SU-DHL-6 (cell line): ENCODE measurements at regions not wholly inside any gene's neighbourhood (a gene's known extent, or its start where the extent isn't known, plus 50 kb on each side); places are given as distances from the start of the nearest gene placed in this dataset.
"Not testable (repeated sequence)": the region's sequence is repeated elsewhere in the genome, so short reads cannot be mapped to it uniquely, and the experiment has no call there.

ENCODE experiments used
- EZH2phosphoT487 ChIP-seq: fragments of 200-600 bp; sonication (generic), shearing (Covaris generic); conservative IDR thresholded peaks from 2 replicates; pipeline ENCODE4 v1.6.1; 2018; ENCODE audit warnings: mild to moderate bottlenecking, antibody characterized with exemption, low read length, moderate library complexity, mixed read lengths
- TF ChIP-seq, protein P1 (sequence below): fragments of 200-600 bp; sonication (generic); IDR thresholded peaks from one replicate; pipeline ENCODE4 v1.5.1; 2017; ENCODE audit warnings: antibody characterized with exemption, mild to moderate bottlenecking, low read length, moderate library complexity; ENCODE audit not compliant: insufficient read depth, poor library complexity, severe bottlenecking

- TF ChIP-seq, protein P1, sequence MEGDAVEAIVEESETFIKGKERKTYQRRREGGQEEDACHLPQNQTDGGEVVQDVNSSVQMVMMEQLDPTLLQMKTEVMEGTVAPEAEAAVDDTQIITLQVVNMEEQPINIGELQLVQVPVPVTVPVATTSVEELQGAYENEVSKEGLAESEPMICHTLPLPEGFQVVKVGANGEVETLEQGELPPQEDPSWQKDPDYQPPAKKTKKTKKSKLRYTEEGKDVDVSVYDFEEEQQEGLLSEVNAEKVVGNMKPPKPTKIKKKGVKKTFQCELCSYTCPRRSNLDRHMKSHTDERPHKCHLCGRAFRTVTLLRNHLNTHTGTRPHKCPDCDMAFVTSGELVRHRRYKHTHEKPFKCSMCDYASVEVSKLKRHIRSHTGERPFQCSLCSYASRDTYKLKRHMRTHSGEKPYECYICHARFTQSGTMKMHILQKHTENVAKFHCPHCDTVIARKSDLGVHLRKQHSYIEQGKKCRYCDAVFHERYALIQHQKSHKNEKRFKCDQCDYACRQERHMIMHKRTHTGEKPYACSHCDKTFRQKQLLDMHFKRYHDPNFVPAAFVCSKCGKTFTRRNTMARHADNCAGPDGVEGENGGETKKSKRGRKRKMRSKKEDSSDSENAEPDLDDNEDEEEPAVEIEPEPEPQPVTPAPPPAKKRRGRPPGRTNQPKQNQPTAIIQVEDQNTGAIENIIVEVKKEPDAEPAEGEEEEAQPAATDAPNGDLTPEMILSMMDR, result not testable (repeated sequence)
- not testable (repeated sequence) for TF ChIP-seq EZH2phosphoT487
Observed at GRCh38 chr2:40712197-40712894, 260.5 kb upstream of the SLC8A1 start.
